ENCODE measurements at regions not wholly inside any gene's neighbourhood (a gene's known extent, or its start where the extent isn't known, plus 50 kb on each side); places are given as distances from the start of the nearest gene placed in this dataset.

DNA sequence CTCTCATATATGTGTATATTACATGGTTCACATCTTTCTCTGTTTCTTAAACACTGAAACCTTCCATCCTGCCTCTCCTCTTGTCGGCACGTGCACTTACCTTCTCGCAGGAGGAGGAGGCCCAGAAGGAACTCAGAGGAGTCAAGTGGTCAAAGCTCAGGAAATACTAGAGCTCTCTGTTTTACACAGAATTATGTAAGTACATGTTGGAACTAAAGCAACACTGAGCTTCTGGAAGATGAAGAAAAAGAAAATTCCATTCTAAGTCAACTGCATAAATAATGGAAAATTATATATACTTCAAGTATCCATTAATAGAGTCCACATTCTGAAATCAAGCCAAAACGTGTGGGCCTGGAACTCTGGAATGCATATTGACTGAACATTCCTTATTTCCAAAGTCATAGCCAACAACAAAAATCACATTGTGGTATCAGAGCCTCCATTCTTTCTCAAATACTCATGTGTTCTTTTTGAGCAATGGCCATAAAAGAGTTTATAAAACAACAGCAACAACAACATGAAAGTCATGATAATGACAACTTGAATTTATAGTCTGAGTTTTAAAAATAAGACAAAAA lies 121.5 kb upstream of the RAI14 start:
- Histone ChIP-seq H3K79me2 (ENCODE audit: low read depth) (no peaks in the 10 kb centered on the region), H4K20me1 (ENCODE audit: insufficient read depth) (no peaks in the 10 kb centered on the region), H3F3A (ENCODE audit: insufficient read depth, low read depth) (peaks cover 13% of the 10 kb centered on the region; the same call in 1 of the 2 replicates), H3K36me3 (ENCODE audit: low read depth) (no peaks in the 10 kb centered on the region), H2AFZ (no peak overlapping the region), H3K4me3 (no peak overlapping the region), H3K4me1 (replicated peaks; ENCODE audit: insufficient read depth) (peaks cover 34% of the 10 kb centered on the region), H3K4me2 (no peak overlapping the region), H3K27me3 (ENCODE audit: insufficient read depth, low read depth) (no peaks in the 10 kb centered on the region), H3K9me3 (ENCODE audit: insufficient read depth, low read depth) (no peaks in the 10 kb centered on the region; the same call in 1 of the 2 replicates), H3K9me2 (ENCODE audit: insufficient read depth) (no peaks in the 10 kb centered on the region), H3K27ac (0 out of 2 replicates have a peak overlapping the region, but pooled peaks have one; percentile 58)
- no TSS peak for BruUV-seq (replicated peaks)
- intact Hi-C loops (cut with micrococcal nuclease; ENCODE audit: unreplicated experiment), result no loop called here
- no peak for TF ChIP-seq EZH2 (IDR thresholded peaks at IDR 0.05; ENCODE audit: low read depth)
- TF ChIP-seq, protein P1, sequence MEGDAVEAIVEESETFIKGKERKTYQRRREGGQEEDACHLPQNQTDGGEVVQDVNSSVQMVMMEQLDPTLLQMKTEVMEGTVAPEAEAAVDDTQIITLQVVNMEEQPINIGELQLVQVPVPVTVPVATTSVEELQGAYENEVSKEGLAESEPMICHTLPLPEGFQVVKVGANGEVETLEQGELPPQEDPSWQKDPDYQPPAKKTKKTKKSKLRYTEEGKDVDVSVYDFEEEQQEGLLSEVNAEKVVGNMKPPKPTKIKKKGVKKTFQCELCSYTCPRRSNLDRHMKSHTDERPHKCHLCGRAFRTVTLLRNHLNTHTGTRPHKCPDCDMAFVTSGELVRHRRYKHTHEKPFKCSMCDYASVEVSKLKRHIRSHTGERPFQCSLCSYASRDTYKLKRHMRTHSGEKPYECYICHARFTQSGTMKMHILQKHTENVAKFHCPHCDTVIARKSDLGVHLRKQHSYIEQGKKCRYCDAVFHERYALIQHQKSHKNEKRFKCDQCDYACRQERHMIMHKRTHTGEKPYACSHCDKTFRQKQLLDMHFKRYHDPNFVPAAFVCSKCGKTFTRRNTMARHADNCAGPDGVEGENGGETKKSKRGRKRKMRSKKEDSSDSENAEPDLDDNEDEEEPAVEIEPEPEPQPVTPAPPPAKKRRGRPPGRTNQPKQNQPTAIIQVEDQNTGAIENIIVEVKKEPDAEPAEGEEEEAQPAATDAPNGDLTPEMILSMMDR (conservative IDR thresholded peaks at IDR 0.05), result no peak
- CTCF ChIA-PET, result no interaction called here
- DNase-seq, result no peak
- POLR2A ChIA-PET (ENCODE audit: unreplicated experiment), result no interaction called here

DNA sequence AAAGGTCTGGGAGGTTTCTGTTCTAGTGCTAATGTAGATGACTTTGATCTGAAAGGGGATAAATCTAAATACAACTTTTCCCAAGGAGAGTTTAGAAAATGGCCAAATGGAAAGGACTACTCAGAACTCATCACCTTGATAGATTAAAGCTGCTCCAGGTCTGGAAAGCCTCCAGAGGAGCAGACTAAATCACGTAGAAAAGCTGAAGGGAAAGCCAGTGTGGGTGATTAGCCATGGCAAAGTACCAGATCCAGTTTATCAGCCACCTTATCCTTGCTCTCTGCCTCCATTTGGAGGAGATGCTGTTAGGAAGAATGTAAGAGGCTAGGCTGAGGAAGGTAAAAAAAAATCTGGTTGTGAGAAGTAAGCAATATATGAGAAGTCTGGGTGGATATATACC lies 120.7 kb upstream of the RAI14 start:
- Histone ChIP-seq H3K79me2 (ENCODE audit: low read depth) (no peaks in the 10 kb centered on the region), H3F3A (ENCODE audit: insufficient read depth, low read depth) (peaks cover 13% of the 10 kb centered on the region; the same call in 1 of the 2 replicates), H2AFZ (peak overlapping the region; percentile 2; the same call in 1 of the 2 replicates), H3K4me3 (no peak overlapping the region; the same call in 1 of the 2 replicates), H3K27me3 (ENCODE audit: insufficient read depth, low read depth) (no peaks in the 10 kb centered on the region), H3K4me1 (replicated peaks; ENCODE audit: insufficient read depth) (peaks cover 33% of the 10 kb centered on the region), H3K36me3 (ENCODE audit: low read depth) (no peaks in the 10 kb centered on the region), H3K27ac (peak overlapping the region; percentile 58), H3K9me3 (ENCODE audit: insufficient read depth, low read depth) (no peaks in the 10 kb centered on the region; the same call in 1 of the 2 replicates), H4K20me1 (ENCODE audit: insufficient read depth) (no peaks in the 10 kb centered on the region), H3K9me2 (ENCODE audit: insufficient read depth) (no peaks in the 10 kb centered on the region), H3K4me2 (peak overlapping the region; percentile 37)
- POLR2A ChIA-PET (ENCODE audit: unreplicated experiment), result no interaction called here
- intact Hi-C loops (cut with micrococcal nuclease; ENCODE audit: unreplicated experiment), result no loop called here
- CTCF ChIA-PET, result no interaction called here
- TF ChIP-seq EZH2 (IDR thresholded peaks at IDR 0.05; ENCODE audit: low read depth), result no peak
- TF ChIP-seq, protein P1 (conservative IDR thresholded peaks at IDR 0.05), result no peak
- BruUV-seq (replicated peaks), result no TSS peak
- no peak for DNase-seq

- intact Hi-C loops (cut with micrococcal nuclease; ENCODE audit: unreplicated experiment), result no loop called here
- peak in 1 of 2 experiments; percentile 78 for DNase-seq
- Histone ChIP-seq H3K27ac (peak overlapping the region; percentile 58), H3K4me3 (no peak overlapping the region; the same call in 1 of the 2 replicates), H3K27me3 (ENCODE audit: insufficient read depth, low read depth) (no peaks in the 10 kb centered on the region), H3K36me3 (ENCODE audit: low read depth) (no peaks in the 10 kb centered on the region), H4K20me1 (ENCODE audit: insufficient read depth) (no peaks in the 10 kb centered on the region), H3K79me2 (ENCODE audit: low read depth) (no peaks in the 10 kb centered on the region), H2AFZ (peak overlapping the region; percentile 2), H3K9me3 (ENCODE audit: insufficient read depth, low read depth) (peaks cover 5% of the 10 kb centered on the region; the same call in 1 of the 2 replicates), H3K4me2 (peak overlapping the region; percentile 37), H3K9me2 (ENCODE audit: insufficient read depth) (no peaks in the 10 kb centered on the region), H3K4me1 (replicated peaks; ENCODE audit: insufficient read depth) (peaks cover 33% of the 10 kb centered on the region), H3F3A (ENCODE audit: insufficient read depth, low read depth) (peaks cover 13% of the 10 kb centered on the region; the same call in 1 of the 2 replicates)
- BruUV-seq (replicated peaks), result no TSS peak
- TF ChIP-seq EZH2 (IDR thresholded peaks at IDR 0.05; ENCODE audit: low read depth), result no peak
- TF ChIP-seq, protein P1 (conservative IDR thresholded peaks at IDR 0.05), result no peak
- CTCF ChIA-PET, result no interaction called here
- POLR2A ChIA-PET (ENCODE audit: unreplicated experiment), result interaction anchor here (0.6 kb wide), 1 partner anchor 51 kb away, joined by 7 read pairs; no protein-coding TSS in a partner anchor
These were observed 120.0 kb upstream of the RAI14 start for GRCh38 chr5:34535944-34536623.

All from PC-9 (cell line).